PC-9 (cell line): ENCODE measurements at regions not wholly inside any gene's neighbourhood (a gene's known extent, or its start where the extent isn't known, plus 50 kb on each side); places are given as distances from the start of the nearest gene placed in this dataset.

Source experiments
- EZH2 ChIP-seq: fragments of 200-600 bp; sonication (generic); IDR thresholded peaks from 2 replicates; pipeline ENCODE4 v1.8.0; 2017; ENCODE audit warnings: antibody characterized with exemption, low read depth
- TF ChIP-seq, protein P1 (sequence below): fragments of 200-600 bp; sonication (generic); conservative IDR thresholded peaks from 2 replicates; pipeline ENCODE4 v1.6.1; 2017; ENCODE audit warnings: mixed run types, antibody characterized with exemption, mild to moderate bottlenecking, moderate library complexity

DNA sequence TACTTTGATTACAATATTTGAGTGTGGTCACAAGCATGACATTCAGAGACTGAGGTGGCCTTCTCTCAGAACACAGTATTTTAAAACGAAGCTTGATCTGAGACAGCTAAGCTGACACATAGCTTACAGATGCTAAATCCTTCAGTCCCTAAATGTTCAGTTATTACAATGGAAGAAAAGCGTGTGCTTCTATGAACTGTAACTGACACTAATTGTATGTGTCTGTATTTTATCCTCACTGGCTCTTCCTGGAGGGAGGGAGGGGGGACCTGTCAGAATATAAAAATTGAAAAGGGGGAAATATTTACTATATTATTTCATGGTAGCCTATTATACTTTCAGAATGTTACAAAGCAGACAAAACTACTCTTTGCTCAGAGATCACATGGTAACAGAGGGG is 340.2 kb downstream of the FIGN start:
- TF ChIP-seq, protein P1, sequence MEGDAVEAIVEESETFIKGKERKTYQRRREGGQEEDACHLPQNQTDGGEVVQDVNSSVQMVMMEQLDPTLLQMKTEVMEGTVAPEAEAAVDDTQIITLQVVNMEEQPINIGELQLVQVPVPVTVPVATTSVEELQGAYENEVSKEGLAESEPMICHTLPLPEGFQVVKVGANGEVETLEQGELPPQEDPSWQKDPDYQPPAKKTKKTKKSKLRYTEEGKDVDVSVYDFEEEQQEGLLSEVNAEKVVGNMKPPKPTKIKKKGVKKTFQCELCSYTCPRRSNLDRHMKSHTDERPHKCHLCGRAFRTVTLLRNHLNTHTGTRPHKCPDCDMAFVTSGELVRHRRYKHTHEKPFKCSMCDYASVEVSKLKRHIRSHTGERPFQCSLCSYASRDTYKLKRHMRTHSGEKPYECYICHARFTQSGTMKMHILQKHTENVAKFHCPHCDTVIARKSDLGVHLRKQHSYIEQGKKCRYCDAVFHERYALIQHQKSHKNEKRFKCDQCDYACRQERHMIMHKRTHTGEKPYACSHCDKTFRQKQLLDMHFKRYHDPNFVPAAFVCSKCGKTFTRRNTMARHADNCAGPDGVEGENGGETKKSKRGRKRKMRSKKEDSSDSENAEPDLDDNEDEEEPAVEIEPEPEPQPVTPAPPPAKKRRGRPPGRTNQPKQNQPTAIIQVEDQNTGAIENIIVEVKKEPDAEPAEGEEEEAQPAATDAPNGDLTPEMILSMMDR, result no peak
- TF ChIP-seq EZH2, result no peak
